ENCODE measurements at regions not wholly inside any gene's neighbourhood (a gene's known extent, or its start where the extent isn't known, plus 50 kb on each side); places are given as distances from the start of the nearest gene placed in this dataset.

- Mint-ChIP-seq H3K27ac (no peak overlapping the region), H3K36me3 (ENCODE audit: insufficient read depth in 1 of 3, low read depth in 3 of 3) (no peaks in the 10 kb centered on the region), H3K4me1 (peaks cover 2% of the 10 kb centered on the region in 2 experiments; a peak in 3 of 4 replicates), H3K27me3 (ENCODE audit: low read depth) (no peaks in the 10 kb centered on the region), H3K4me3 (no peak overlapping the region), H3K9me3 (no peaks in the 10 kb centered on the region)
- Histone ChIP-seq H3K56ac (ENCODE audit: insufficient read length, low read depth, low read length) (no peak overlapping the region), H4K91ac (ENCODE audit: insufficient read length, low read depth, low read length) (no peak overlapping the region), H3K79me1 (ENCODE audit: insufficient read depth, low read depth, low read length, poor library complexity, severe bottlenecking) (no peaks in the 10 kb centered on the region), H2BK15ac (ENCODE audit: low read depth, low read length) (no peak overlapping the region), H3K18ac (ENCODE audit: insufficient read length, low read depth, low read length) (no peak overlapping the region), H3K27ac (ENCODE audit: insufficient read length, low read depth, low read length) (no peak overlapping the region), H3K79me2 (ENCODE audit: insufficient read depth, low read length) (no peaks in the 10 kb centered on the region), H2BK20ac (ENCODE audit: low read depth, low read length, poor library complexity, severe bottlenecking) (no peak overlapping the region), H3K4me2 (ENCODE audit: insufficient read depth, insufficient read length, low read length) (no peak overlapping the region), H3K9ac (ENCODE audit: extremely low read depth, insufficient read length, low read length) (no peak overlapping the region), H4K20me1 (ENCODE audit: control insufficient read depth, insufficient read depth, insufficient read length) (no peaks in the 10 kb centered on the region), H4K5ac (ENCODE audit: insufficient read length, low read depth, low read length) (no peak overlapping the region), H2AK5ac (ENCODE audit: insufficient read length, low read length) (no peak overlapping the region), H3K4ac (ENCODE audit: low read depth, low read length) (no peak overlapping the region), H3K27me3 (ENCODE audit: insufficient read depth, low read length) (no peaks in the 10 kb centered on the region), H2BK5ac (ENCODE audit: insufficient read length, low read length) (no peak overlapping the region), H4K8ac (replicated peaks; ENCODE audit: insufficient read length, low read depth, low read length) (no peak overlapping the region), H3K4me1 (ENCODE audit: insufficient read depth, low read length) (no peaks in the 10 kb centered on the region), H3K23ac (ENCODE audit: insufficient read length, low read depth, low read length) (no peak overlapping the region), H3K14ac (ENCODE audit: insufficient read depth, low read length) (no peak overlapping the region), H3K23me2 (ENCODE audit: insufficient read length, low read depth, low read length, poor library complexity, severe bottlenecking) (no peaks in the 10 kb centered on the region), H2BK120ac (ENCODE audit: low read depth, low read length, poor library complexity, severe bottlenecking) (no peak overlapping the region), H3T11ph (ENCODE audit: low read length) (no peak overlapping the region), H2BK12ac (ENCODE audit: insufficient read length, low read depth, low read length) (no peak overlapping the region), H2AFZ (ENCODE audit: low read length) (no peak overlapping the region), H3K9me3 (ENCODE audit: control insufficient read depth, low read depth, low read length) (no peaks in the 10 kb centered on the region)
- TF ChIP-seq CTCF (conservative IDR thresholded peaks at IDR 0.05), result no peak
- DNase-seq, result no peak
- 100% methylated on average over 1 of the region's 1 CpG for WGBS (ENCODE audit: extremely low coverage, insufficient read length, low lambda C conversion rate)
Observed at GRCh38 chr3:107456501-107456900, 66.3 kb upstream of the BBX start.
